ENCODE measurements at regions not wholly inside any gene's neighbourhood (a gene's known extent, or its start where the extent isn't known, plus 50 kb on each side); places are given as distances from the start of the nearest gene placed in this dataset.
"Not testable (repeated sequence)": the region's sequence is repeated elsewhere in the genome, so short reads cannot be mapped to it uniquely, and the experiment has no call there.

- TF ChIP-seq, protein P1, sequence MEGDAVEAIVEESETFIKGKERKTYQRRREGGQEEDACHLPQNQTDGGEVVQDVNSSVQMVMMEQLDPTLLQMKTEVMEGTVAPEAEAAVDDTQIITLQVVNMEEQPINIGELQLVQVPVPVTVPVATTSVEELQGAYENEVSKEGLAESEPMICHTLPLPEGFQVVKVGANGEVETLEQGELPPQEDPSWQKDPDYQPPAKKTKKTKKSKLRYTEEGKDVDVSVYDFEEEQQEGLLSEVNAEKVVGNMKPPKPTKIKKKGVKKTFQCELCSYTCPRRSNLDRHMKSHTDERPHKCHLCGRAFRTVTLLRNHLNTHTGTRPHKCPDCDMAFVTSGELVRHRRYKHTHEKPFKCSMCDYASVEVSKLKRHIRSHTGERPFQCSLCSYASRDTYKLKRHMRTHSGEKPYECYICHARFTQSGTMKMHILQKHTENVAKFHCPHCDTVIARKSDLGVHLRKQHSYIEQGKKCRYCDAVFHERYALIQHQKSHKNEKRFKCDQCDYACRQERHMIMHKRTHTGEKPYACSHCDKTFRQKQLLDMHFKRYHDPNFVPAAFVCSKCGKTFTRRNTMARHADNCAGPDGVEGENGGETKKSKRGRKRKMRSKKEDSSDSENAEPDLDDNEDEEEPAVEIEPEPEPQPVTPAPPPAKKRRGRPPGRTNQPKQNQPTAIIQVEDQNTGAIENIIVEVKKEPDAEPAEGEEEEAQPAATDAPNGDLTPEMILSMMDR (IDR thresholded peaks at IDR 0.05 in 4 of 5, conservative IDR thresholded peaks at IDR 0.05 in 1 of 5) = not testable (repeated sequence)
- TF ChIP-seq POLR2A (IDR thresholded peaks at IDR 0.05) = not testable (repeated sequence)
These were observed 369.3 kb upstream of the SFSWAP start for GRCh38 chr12:131341608-131342007.

All from gastrocnemius medialis (tissue), 4 donors.